ENCODE measurements at regions not wholly inside any gene's neighbourhood (a gene's known extent, or its start where the extent isn't known, plus 50 kb on each side); places are given as distances from the start of the nearest gene placed in this dataset.

- Histone ChIP-seq H4K8ac (ENCODE audit: extremely low read depth, insufficient read depth, low read length) (no peak overlapping the region), H3K27me3 (replicated peaks in 1 of 4; ENCODE audit: control insufficient read depth in 3 of 4, extremely low read depth in 1 of 4, insufficient read depth in 3 of 4, low read length in 3 of 4) (no peaks in the 10 kb centered on the region), H3K79me1 (ENCODE audit: low read depth, low read length) (no peaks in the 10 kb centered on the region), H2BK5ac (ENCODE audit: low read depth, low read length) (no peak overlapping the region), H3K23ac (ENCODE audit: insufficient read length) (no peak overlapping the region), H3K23me2 (ENCODE audit: low read depth, low read length) (no peaks in the 10 kb centered on the region), H2BK20ac (ENCODE audit: low read length) (no peak overlapping the region), H2BK120ac (replicated peaks; ENCODE audit: low read depth, low read length) (no peak overlapping the region), H3K27ac (ENCODE audit: low read depth, low read length) (no peak overlapping the region), H3K56ac (replicated peaks; ENCODE audit: insufficient read length, low read depth, low read length) (no peak overlapping the region), H2AFZ (ENCODE audit: low read length) (no peak overlapping the region), H3K79me2 (ENCODE audit: control insufficient read depth in 1 of 2, insufficient read depth in 2 of 2, low read length in 2 of 2) (no peaks in the 10 kb centered on the region), H3K18ac (ENCODE audit: extremely low read depth, low read length) (no peak overlapping the region), H3K4me1 (replicated peaks in 1 of 4; ENCODE audit: control insufficient read depth in 3 of 4, insufficient read depth in 4 of 4, low read length in 3 of 4) (no peaks in the 10 kb centered on the region), H3K4ac (replicated peaks; ENCODE audit: insufficient read length, low read depth, low read length) (no peak overlapping the region), H2BK12ac (ENCODE audit: low read depth, low read length) (no peak overlapping the region), H2BK15ac (ENCODE audit: low read length) (no peak overlapping the region), H3K9ac (replicated peaks in 1 of 4; ENCODE audit: extremely low read depth in 1 of 4, low read depth in 3 of 4, low read length in 3 of 4) (no peak overlapping the region), H3K9me3 (ENCODE audit: insufficient read depth in 2 of 2, low read depth in 1 of 2, low read length in 1 of 2) (no peaks in the 10 kb centered on the region), H3K4me3 (ENCODE audit: extremely low read depth in 1 of 4, insufficient read depth in 2 of 4, low read depth in 3 of 4, low read length in 4 of 4) (no peak overlapping the region), H3K4me2 (ENCODE audit: insufficient read depth in 1 of 2, low read depth in 2 of 2, low read length in 2 of 2) (no peak overlapping the region), H3K14ac (ENCODE audit: insufficient read length) (no peak overlapping the region), H4K20me1 (replicated peaks in 1 of 2; ENCODE audit: control insufficient read depth in 1 of 2, insufficient read depth in 2 of 2, low read length in 2 of 2) (no peaks in the 10 kb centered on the region), H4K5ac (ENCODE audit: insufficient read length, low read depth, low read length) (no peak overlapping the region), H3K36me3 (ENCODE audit: control insufficient read depth in 2 of 4, insufficient read depth in 4 of 4, low read length in 3 of 4) (no peaks in the 10 kb centered on the region), H4K91ac (replicated peaks; ENCODE audit: insufficient read length, low read length) (no peak overlapping the region), H2AK5ac (ENCODE audit: low read depth, low read length) (no peak overlapping the region)
- DNase-seq (ENCODE audit: low read depth in 1 of 2, low spot score in 2 of 2) = no peak
- FAIRE-seq = no peak
- 93% methylated on average over 1 of the region's 1 CpG; no CpG with 5 or more reads in 1 of the 2 experiments for WGBS, 2 experiments (ENCODE audit: extremely low coverage in 1 of 2, insufficient coverage in 1 of 2, insufficient read length in 1 of 2, insufficient replicate concordance in 2 of 2, low coverage in 1 of 2, low lambda C conversion rate in 2 of 2, missing lambda C conversion rate in 1 of 2)
- POLR2A ChIA-PET (ENCODE audit: partially characterized antibody) = no interaction called here
- CTCF ChIA-PET (ENCODE audit: partially characterized antibody) = no interaction called here
- TF ChIP-seq HDAC2 (IDR thresholded peaks at IDR 0.05; ENCODE audit: borderline replicate concordance in 1 of 2, low read depth in 2 of 2, low read length in 2 of 2) = no peak
Observed at GRCh38 chr3:24818055-24818454, 323.4 kb upstream of the THRB start.

Measured in H1 (cell line).